Spleen (tissue), 7 donors: ENCODE measurements at regions not wholly inside any gene's neighbourhood (a gene's known extent, or its start where the extent isn't known, plus 50 kb on each side); places are given as distances from the start of the nearest gene placed in this dataset.

ENCODE experiments used
- CTCF ChIP-seq, 11 experiments: fragments of 200-600 bp in 7 of 11; fragments of 450-650 bp in 4 of 11; sonication (generic) in 4 of 11; IDR thresholded peaks in 8 of 11; conservative IDR thresholded peaks in 3 of 11; 1 replicate in 7 of 11; 2 replicates in 4 of 11; pipeline versions ENCODE4 v1.4.0 to v1.8.0; 2016 to 2021; ENCODE audit warnings: antibody characterized with exemption in 11 of 11, inconsistent platforms in 4 of 11, mild to moderate bottlenecking in 1 of 11
- POLR2AphosphoS5 ChIP-seq, 3 donors: sonication (generic); formaldehyde crosslinking; IDR thresholded peaks; one replicate each; pipeline ENCODE4 v1.5.1; 2017; ENCODE audit warnings: antibody characterized with exemption in 3 of 3
- donor health status: DM: no; HTN: no; CAD: no; lungs with moderate emphysema.
- donor health status: DM: no; HTN: no; CAD: no.
- donor health status: DM: no; HTN: no; CAD: no.

GRCh38 chr1:109847251-109847650 lies 63.4 kb upstream of the CSF1 start:
- TF ChIP-seq CTCF (IDR thresholded peaks at IDR 0.05 in 8 of 11, conservative IDR thresholded peaks at IDR 0.05 in 3 of 11) (no peak), POLR2AphosphoS5 (IDR thresholded peaks at IDR 0.05) (no peak)
